ENCODE measurements at regions not wholly inside any gene's neighbourhood (a gene's known extent, or its start where the extent isn't known, plus 50 kb on each side); places are given as distances from the start of the nearest gene placed in this dataset.

DNA sequence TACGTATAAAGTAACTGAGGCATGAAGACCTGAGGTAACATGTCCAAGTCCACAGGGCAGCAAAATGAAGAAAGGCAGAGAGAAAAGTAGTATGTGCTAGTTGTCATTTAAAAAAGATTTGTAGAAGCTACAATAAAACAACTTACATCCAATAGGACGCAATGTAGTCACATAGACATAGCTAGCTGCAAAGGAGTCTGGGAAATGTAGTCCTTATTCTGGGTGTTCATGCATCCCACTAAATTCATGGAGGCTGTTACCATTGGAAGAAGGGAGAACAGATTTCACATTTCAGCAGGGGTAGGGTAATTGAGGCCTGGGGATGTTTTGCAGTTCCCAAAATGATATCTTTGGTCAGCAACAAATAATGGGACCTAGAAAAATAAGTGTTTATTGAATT, 571.4 kb downstream of the MIAT start:
- no peak overlapping the region for H3K27ac ChIP-seq
- peaks cover 5% of the 10 kb centered on the region for H3K4me1 ChIP-seq
- no peaks in the 10 kb centered on the region for H3K27me3 ChIP-seq
- H3K36me3 ChIP-seq, result no peaks in the 10 kb centered on the region
- H3K4me3 ChIP-seq, result no peak overlapping the region
- H3K9me3 ChIP-seq, result no peaks in the 10 kb centered on the region
- intact Hi-C loops (cut with DNase I), result no loop called here
- TF ChIP-seq, protein P1, sequence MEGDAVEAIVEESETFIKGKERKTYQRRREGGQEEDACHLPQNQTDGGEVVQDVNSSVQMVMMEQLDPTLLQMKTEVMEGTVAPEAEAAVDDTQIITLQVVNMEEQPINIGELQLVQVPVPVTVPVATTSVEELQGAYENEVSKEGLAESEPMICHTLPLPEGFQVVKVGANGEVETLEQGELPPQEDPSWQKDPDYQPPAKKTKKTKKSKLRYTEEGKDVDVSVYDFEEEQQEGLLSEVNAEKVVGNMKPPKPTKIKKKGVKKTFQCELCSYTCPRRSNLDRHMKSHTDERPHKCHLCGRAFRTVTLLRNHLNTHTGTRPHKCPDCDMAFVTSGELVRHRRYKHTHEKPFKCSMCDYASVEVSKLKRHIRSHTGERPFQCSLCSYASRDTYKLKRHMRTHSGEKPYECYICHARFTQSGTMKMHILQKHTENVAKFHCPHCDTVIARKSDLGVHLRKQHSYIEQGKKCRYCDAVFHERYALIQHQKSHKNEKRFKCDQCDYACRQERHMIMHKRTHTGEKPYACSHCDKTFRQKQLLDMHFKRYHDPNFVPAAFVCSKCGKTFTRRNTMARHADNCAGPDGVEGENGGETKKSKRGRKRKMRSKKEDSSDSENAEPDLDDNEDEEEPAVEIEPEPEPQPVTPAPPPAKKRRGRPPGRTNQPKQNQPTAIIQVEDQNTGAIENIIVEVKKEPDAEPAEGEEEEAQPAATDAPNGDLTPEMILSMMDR (IDR thresholded peaks at IDR 0.05), result no peak
- TF ChIP-seq POLR2A (IDR thresholded peaks at IDR 0.05), result no peak
- no peak for TF ChIP-seq POLR2AphosphoS5 (IDR thresholded peaks at IDR 0.05; ENCODE audit: insufficient read depth in 1 of 2, low read depth in 1 of 2)
- no peak for DNase-seq (ENCODE audit: extremely low spot score in 2 of 2)

DNA sequence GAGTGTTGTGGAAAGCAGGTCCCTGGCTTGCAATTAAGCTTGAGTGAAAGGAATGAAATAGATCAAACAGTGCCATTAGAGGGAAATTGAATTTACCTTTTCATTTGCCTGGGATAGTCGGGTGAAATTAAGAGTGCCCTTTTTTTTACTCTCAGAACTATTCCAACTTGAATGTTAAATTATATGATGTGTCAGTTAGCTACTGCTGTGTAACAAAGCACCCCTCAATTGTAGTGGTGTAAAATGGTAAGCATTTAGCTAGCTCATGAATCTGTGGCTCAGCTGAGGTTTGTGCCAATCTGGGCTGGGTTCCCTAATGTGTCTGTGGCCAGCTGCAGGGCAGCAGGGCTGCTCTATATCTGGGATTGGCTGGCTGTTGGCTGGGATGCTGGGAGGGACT, 571.4 kb downstream of the MN1 start:
- no peaks in the 10 kb centered on the region for H3K9me3 ChIP-seq

DNA sequence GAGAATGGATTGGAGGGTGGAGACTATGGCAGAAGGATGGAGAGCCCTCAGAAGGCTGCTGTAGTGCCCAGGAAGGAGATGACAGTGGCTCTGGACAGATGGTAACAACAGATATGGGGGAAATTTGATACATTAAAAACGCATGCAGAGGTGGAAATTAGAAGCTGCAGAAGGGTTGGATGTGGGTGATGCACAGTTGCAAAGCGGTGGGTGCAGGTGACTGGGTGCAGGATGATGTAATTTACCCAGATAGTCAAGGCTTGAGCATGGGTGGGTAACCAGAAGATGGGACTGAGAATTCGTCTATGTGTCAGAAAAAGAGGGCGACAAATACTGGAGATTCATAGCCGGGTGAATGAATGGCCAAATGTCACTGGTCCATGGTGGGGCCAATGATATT, 570.3 kb downstream of the MN1 start:
- no peaks in the 10 kb centered on the region for H3K27me3 ChIP-seq
- no peak for TF ChIP-seq POLR2A (IDR thresholded peaks at IDR 0.05)
- no peaks in the 10 kb centered on the region for H3K4me1 ChIP-seq
- H3K36me3 ChIP-seq, result no peaks in the 10 kb centered on the region
- no peaks in the 10 kb centered on the region for H3K9me3 ChIP-seq
- intact Hi-C loops (cut with DNase I), result no loop called here
- H3K4me3 ChIP-seq, result no peak overlapping the region
- no peak for DNase-seq (ENCODE audit: extremely low spot score in 2 of 2)
- no peak overlapping the region for H3K27ac ChIP-seq

More for the DNA sequence above, 571.4 kb downstream of the MN1 start:
- H3K4me3 ChIP-seq, result no peak overlapping the region
- TF ChIP-seq, protein P1 (IDR thresholded peaks at IDR 0.05), result no peak
- no peak for TF ChIP-seq POLR2A (IDR thresholded peaks at IDR 0.05)
- no peak for TF ChIP-seq POLR2AphosphoS5 (IDR thresholded peaks at IDR 0.05; ENCODE audit: insufficient read depth in 1 of 2, low read depth in 1 of 2)
- no peaks in the 10 kb centered on the region for H3K4me1 ChIP-seq
- H3K27ac ChIP-seq, result no peak overlapping the region
- intact Hi-C loops (cut with DNase I), result no loop called here
- no peaks in the 10 kb centered on the region for H3K36me3 ChIP-seq
- no peak for DNase-seq (ENCODE audit: extremely low spot score in 2 of 2)
- H3K27me3 ChIP-seq, result no peaks in the 10 kb centered on the region

DNA sequence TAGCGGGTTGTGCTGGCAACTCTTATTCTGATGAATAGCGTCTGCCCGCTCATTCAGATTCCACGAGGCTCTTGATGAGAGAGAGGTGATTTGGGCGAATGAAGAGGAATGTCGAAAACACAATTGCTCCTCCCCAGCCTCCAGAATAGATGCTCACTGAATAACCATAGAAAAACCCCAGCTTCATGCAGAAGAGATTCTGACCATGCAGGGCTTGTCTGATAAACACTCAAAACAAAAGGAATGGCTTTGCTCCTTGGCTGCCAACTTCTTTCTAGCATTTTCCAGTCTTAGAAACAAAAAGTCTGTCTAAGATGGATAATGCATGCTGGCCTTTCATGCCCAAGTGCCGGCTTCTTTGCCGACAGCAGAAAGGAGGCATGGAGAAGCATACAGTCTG, 569.5 kb downstream of the MN1 start:
- H3K4me1 ChIP-seq, result no peaks in the 10 kb centered on the region
- H3K9me3 ChIP-seq, result no peaks in the 10 kb centered on the region
- no peak for TF ChIP-seq POLR2AphosphoS5 (IDR thresholded peaks at IDR 0.05; ENCODE audit: insufficient read depth in 1 of 2, low read depth in 1 of 2)
- H3K27ac ChIP-seq, result no peak overlapping the region
- intact Hi-C loops (cut with DNase I), result no loop called here
- no peak for DNase-seq (ENCODE audit: extremely low spot score in 2 of 2)
- H3K27me3 ChIP-seq, result no peaks in the 10 kb centered on the region
- H3K4me3 ChIP-seq, result no peak overlapping the region
- no peaks in the 10 kb centered on the region for H3K36me3 ChIP-seq

DNA sequence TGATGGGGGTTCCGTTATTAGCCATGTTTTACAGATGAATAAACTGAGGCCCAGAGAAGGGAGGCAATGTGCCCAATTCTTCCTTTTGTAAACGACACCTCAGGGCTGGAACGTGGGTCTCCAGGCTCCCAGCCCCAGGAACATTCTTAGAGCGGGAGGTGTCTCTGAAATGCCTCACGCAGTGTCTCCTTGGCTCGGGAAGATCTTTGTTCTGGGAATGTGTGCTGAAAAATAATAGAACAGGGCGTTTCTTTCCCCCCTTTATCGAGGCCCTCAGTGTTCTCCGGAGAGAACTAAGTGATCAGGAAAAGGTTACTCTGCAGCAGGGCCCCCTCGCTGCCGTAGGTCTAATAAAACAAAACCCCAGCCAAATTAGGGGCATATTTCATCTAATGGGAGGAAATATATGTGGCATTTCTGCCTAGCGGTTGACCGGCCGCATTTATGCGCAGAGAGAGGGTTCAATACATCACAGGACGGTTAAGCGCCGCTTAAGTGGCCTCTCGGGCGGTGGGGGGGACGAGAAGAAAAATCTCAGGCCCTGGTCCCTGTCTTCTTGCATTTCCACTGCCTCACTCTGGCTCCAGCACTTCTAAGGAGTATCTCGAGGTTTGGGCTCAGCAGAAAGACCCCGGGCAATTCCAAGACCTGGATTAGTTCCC, 564.3 kb downstream of the MN1 start:
- H3K36me3 ChIP-seq, result no peaks in the 10 kb centered on the region
- no peak overlapping the region for H3K27ac ChIP-seq
- intact Hi-C loops (cut with DNase I), result no loop called here

DNA sequence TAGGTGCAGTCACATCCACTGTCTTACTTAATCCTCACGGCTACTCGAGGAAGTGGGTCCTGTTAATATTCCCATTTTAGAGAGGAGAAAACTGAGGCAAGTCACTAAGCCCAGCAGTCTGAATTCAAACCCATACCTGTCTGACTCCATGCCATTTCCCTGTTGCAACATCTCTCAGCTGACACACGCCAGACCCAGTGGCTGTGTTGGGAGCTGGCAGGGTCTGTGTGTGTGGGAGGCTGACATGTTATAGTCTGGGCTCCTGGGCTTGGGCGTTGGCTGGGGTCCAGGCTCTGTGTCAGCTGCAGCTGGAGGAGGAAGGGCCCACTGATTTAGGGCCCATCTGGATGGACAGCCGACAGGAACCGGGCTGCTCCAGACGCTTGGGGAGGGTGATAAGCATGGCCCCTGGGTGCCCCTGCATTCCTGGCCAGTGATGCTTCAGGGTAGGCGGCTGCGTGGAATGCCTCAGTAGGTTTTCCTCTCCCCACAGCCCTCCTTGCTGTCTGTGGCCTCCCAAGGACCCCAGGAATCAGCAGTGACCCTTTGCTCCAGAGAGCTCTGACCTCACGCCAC, 562.5 kb downstream of the MN1 start:
- TF ChIP-seq, protein P1 (IDR thresholded peaks at IDR 0.05), result no peak
- TF ChIP-seq POLR2AphosphoS5 (IDR thresholded peaks at IDR 0.05; ENCODE audit: insufficient read depth in 1 of 2, low read depth in 1 of 2) (peak in 1 of 2 donors; percentile 51), POLR2A (IDR thresholded peaks at IDR 0.05) (no peak)
- Histone ChIP-seq H3K9me3 (no peaks in the 10 kb centered on the region), H3K4me3 (no peak overlapping the region), H3K36me3 (no peaks in the 10 kb centered on the region), H3K4me1 (peaks cover 17% of the 10 kb centered on the region), H3K27ac (no peak overlapping the region), H3K27me3 (no peaks in the 10 kb centered on the region)
- intact Hi-C loops (cut with DNase I), result no loop called here
- no peak for DNase-seq (ENCODE audit: extremely low spot score in 2 of 2)

More for the DNA sequence above, 564.3 kb downstream of the MN1 start:
- no peak for DNase-seq (ENCODE audit: extremely low spot score in 2 of 2)
- Histone ChIP-seq H3K4me3 (no peak overlapping the region), H3K4me1 (peaks cover 17% of the 10 kb centered on the region), H3K9me3 (no peaks in the 10 kb centered on the region), H3K27me3 (no peaks in the 10 kb centered on the region)
- TF ChIP-seq, protein P1 (IDR thresholded peaks at IDR 0.05), result no peak
- TF ChIP-seq POLR2AphosphoS5 (IDR thresholded peaks at IDR 0.05; ENCODE audit: insufficient read depth in 1 of 2, low read depth in 1 of 2) (no peak), POLR2A (IDR thresholded peaks at IDR 0.05) (no peak)

All from vagina (tissue), 2 donors.